Caco-2 (cell line): ENCODE measurements at regions not wholly inside any gene's neighbourhood (a gene's known extent, or its start where the extent isn't known, plus 50 kb on each side); places are given as distances from the start of the nearest gene placed in this dataset.

ENCODE experiments used
- BruUV-seq: library from RNA; stranded (reverse); fragments of 400-500 nt; replicated peaks from 2 replicates; lab custom pipeline; 2021; lab: Mats Ljungman, UMichigan
- CTCF ChIA-PET: fragments of 300-600 bp; sonication (Branson Sonifier 250); formaldehyde crosslinking; loops from one replicate; lab custom pipeline; 2022; ENCODE audit warnings: antibody characterized with exemption; lab: Charles Lee
- POLR2A ChIA-PET: fragments of 300-600 bp; sonication (Branson Sonifier 250); formaldehyde crosslinking; loops from one replicate; lab custom pipeline; 2022; ENCODE audit warnings: antibody characterized with exemption; lab: Charles Lee
- DNase-seq, 2 experiments: peaks; one replicate each; pipeline versions ENCODE4 v3.0.0 to v3.0.0-alpha.2; 2020 to 2022
- H3K27me3 ChIP-seq: replicated peaks from 2 replicates; pipeline ENCODE4 v1.6.0; 2011; ENCODE audit warnings: low read length; ENCODE audit not compliant: control insufficient read depth, insufficient read depth
- H3K36me3 ChIP-seq: 2 replicates; pipeline ENCODE4 v1.5.1; 2011; ENCODE audit warnings: low read length; ENCODE audit not compliant: control insufficient read depth, insufficient read depth
- H3K4me1 ChIP-seq: fragments of 250-450 bp; sonication (Bioruptor Pico); 2 replicates; pipeline ENCODE4 v1.5.1; 2020; ENCODE audit warnings: mild to moderate bottlenecking
- H3K4me3 ChIP-seq: 2 replicates; pipeline ENCODE4 v1.5.1; 2011; ENCODE audit warnings: low read depth, mild to moderate bottlenecking, control low read depth, low read length
- H3K9me3 ChIP-seq: fragments of 250-450 bp; sonication (Bioruptor Pico); 2 replicates; pipeline ENCODE4 v1.5.1; 2020; ENCODE audit warnings: mild to moderate bottlenecking, moderate library complexity
- H3K27ac Mint-ChIP-seq: one replicate; pipeline ENCODE4 v1.8.0; 2022; ENCODE audit warnings: mixed read lengths; ENCODE audit not compliant: unreplicated experiment
- H3K27me3 Mint-ChIP-seq: one replicate; pipeline ENCODE4 v1.8.0; 2022; ENCODE audit warnings: mixed read lengths; ENCODE audit not compliant: insufficient read depth, unreplicated experiment
- H3K36me3 Mint-ChIP-seq: one replicate; pipeline ENCODE4 v1.8.0; 2022; ENCODE audit warnings: mild to moderate bottlenecking, mixed read lengths; ENCODE audit not compliant: insufficient read depth, unreplicated experiment
- H3K4me1 Mint-ChIP-seq: one replicate; pipeline ENCODE4 v1.8.0; 2022; ENCODE audit warnings: low read depth, mixed read lengths; ENCODE audit not compliant: unreplicated experiment
- H3K4me3 Mint-ChIP-seq: one replicate; pipeline ENCODE4 v1.8.0; 2022; ENCODE audit warnings: mild to moderate bottlenecking, moderate library complexity, mixed read lengths; ENCODE audit not compliant: unreplicated experiment
- H3K9me3 Mint-ChIP-seq: one replicate; pipeline ENCODE4 v1.8.0; 2022; ENCODE audit warnings: mixed read lengths; ENCODE audit not compliant: unreplicated experiment
- intact Hi-C: fragments of 100-400 bp; cut with micrococcal nuclease; formaldehyde crosslinking; loops from one replicate; pipeline ENCODE4 v1.10.0; 2022; ENCODE audit not compliant: unreplicated experiment
- TF ChIP-seq, protein P1 (sequence below), 2 experiments: fragments of 200-600 bp in 1 of 2; IDR thresholded peaks; 1 replicate in 1 of 2; 2 replicates in 1 of 2; pipeline versions ENCODE4 v1.5.1 to v1.8.0; 2011 to 2022; ENCODE audit warnings: antibody characterized with exemption in 1 of 2, control low read depth in 1 of 2, inconsistent platforms in 1 of 2, low read depth in 1 of 2, low read length in 1 of 2, mild to moderate bottlenecking in 1 of 2, moderate library complexity in 1 of 2; ENCODE audit not compliant: insufficient read depth in 1 of 2, severe bottlenecking in 1 of 2, unreplicated experiment in 1 of 2

DNA sequence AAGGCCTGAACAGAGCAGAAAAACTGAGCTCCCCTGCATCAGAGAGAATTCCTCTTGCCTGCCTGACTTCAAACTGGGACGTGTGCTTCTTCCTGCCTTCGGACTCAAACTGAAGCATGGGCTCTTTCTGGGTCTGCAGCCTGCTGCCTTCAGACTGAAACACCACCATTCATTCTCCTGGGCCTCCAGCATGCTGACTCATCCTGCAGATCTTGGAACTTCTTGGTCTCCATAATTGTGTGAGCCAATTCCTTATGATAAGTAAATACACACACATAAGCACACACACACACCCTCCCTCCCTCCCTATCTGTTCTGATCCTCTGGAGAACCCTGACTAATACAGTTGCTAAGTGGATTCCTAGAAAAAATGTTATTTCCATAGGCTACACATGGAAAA is 874.3 kb upstream of the EEF2KMT start:
- intact Hi-C loops, result no loop called here
- Mint-ChIP-seq H3K4me1 (no peaks in the 10 kb centered on the region), H3K27ac (no peak overlapping the region), H3K9me3 (peaks cover 9% of the 10 kb centered on the region), H3K36me3 (no peaks in the 10 kb centered on the region), H3K4me3 (no peak overlapping the region), H3K27me3 (peaks cover 8% of the 10 kb centered on the region)
- H3K4me1 ChIP-seq, result no peaks in the 10 kb centered on the region
- ChIA-PET CTCF (no interaction called here), POLR2A (no interaction called here)
- no peaks in the 10 kb centered on the region for H3K27me3 ChIP-seq
- no peak for DNase-seq
- no peak overlapping the region for H3K4me3 ChIP-seq
- no TSS peak for BruUV-seq
- no peaks in the 10 kb centered on the region for H3K36me3 ChIP-seq
- TF ChIP-seq, protein P1, sequence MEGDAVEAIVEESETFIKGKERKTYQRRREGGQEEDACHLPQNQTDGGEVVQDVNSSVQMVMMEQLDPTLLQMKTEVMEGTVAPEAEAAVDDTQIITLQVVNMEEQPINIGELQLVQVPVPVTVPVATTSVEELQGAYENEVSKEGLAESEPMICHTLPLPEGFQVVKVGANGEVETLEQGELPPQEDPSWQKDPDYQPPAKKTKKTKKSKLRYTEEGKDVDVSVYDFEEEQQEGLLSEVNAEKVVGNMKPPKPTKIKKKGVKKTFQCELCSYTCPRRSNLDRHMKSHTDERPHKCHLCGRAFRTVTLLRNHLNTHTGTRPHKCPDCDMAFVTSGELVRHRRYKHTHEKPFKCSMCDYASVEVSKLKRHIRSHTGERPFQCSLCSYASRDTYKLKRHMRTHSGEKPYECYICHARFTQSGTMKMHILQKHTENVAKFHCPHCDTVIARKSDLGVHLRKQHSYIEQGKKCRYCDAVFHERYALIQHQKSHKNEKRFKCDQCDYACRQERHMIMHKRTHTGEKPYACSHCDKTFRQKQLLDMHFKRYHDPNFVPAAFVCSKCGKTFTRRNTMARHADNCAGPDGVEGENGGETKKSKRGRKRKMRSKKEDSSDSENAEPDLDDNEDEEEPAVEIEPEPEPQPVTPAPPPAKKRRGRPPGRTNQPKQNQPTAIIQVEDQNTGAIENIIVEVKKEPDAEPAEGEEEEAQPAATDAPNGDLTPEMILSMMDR (IDR thresholded peaks at IDR 0.05; ENCODE audit: insufficient read depth in 1 of 2, low read depth in 1 of 2, low read length in 1 of 2, severe bottlenecking in 1 of 2, unreplicated experiment in 1 of 2), result no peak
- H3K9me3 ChIP-seq, result no peaks in the 10 kb centered on the region

DNA sequence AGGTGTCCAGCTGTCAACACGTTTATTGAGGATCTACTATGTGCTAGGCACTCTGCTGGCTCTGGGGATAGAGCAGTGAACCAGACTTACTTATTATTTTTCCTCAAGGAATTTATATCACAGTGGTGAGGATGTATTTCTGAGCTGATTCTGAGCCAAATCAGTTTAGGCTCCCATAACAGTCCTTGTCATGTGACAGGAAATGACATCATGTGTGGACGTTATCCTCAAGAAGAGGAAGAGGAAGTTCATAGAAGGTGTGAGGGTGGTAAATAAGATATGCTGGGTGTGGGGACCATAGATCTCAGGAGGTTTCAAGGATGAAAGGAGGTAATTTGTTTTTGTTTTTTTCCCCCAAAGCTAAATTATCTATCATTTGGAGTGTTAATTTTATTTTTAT is 873.5 kb upstream of the EEF2KMT start:
- Histone ChIP-seq H3K36me3 (no peaks in the 10 kb centered on the region), H3K27me3 (no peaks in the 10 kb centered on the region), H3K4me3 (no peak overlapping the region), H3K9me3 (no peaks in the 10 kb centered on the region), H3K4me1 (no peaks in the 10 kb centered on the region)
- ChIA-PET POLR2A (no interaction called here), CTCF (no interaction called here)
- DNase-seq, result no peak
- Mint-ChIP-seq H3K9me3 (peaks cover 9% of the 10 kb centered on the region), H3K27me3 (peaks cover 8% of the 10 kb centered on the region), H3K4me3 (no peak overlapping the region), H3K4me1 (no peaks in the 10 kb centered on the region), H3K27ac (no peak overlapping the region), H3K36me3 (no peaks in the 10 kb centered on the region)
- BruUV-seq, result no TSS peak
- TF ChIP-seq, protein P1 (IDR thresholded peaks at IDR 0.05; ENCODE audit: insufficient read depth in 1 of 2, low read depth in 1 of 2, low read length in 1 of 2, severe bottlenecking in 1 of 2, unreplicated experiment in 1 of 2), result no peak
- intact Hi-C loops, result no loop called here

DNA sequence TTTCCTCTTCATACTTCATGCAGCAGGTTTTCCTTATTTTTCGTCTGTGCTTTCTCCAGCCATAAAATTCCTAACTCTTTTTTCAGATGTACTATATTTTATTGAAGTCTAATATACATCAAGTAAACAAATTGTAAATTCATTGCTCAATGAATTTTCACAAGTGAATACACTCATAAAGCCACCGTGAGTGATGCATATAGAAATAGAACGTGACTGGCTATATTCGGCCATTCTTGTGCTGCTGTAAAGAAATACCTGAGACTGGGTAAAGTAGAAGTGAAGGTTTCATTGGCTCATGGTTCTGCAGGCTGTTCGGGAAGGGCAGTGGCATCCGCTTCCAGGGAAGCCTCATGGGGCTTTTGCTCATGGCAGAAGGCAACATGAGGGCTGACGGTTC is 868.4 kb upstream of the EEF2KMT start:
- H3K27me3 Mint-ChIP-seq, result peaks cover 8% of the 10 kb centered on the region
- intact Hi-C loops, result no loop called here
- no TSS peak for BruUV-seq
- no peaks in the 10 kb centered on the region for H3K27me3 ChIP-seq
- no peak overlapping the region for H3K4me3 Mint-ChIP-seq
- no peaks in the 10 kb centered on the region for H3K9me3 ChIP-seq
- H3K9me3 Mint-ChIP-seq, result peaks cover 3% of the 10 kb centered on the region
- CTCF ChIA-PET, result no interaction called here
- DNase-seq, result no peak
- no peak overlapping the region for H3K27ac Mint-ChIP-seq
- POLR2A ChIA-PET, result no interaction called here
- H3K4me1 ChIP-seq, result no peaks in the 10 kb centered on the region
- H3K4me1 Mint-ChIP-seq, result no peaks in the 10 kb centered on the region
- TF ChIP-seq, protein P1 (IDR thresholded peaks at IDR 0.05; ENCODE audit: insufficient read depth in 1 of 2, low read depth in 1 of 2, low read length in 1 of 2, severe bottlenecking in 1 of 2, unreplicated experiment in 1 of 2), result no peak
- no peaks in the 10 kb centered on the region for H3K36me3 ChIP-seq
- no peaks in the 10 kb centered on the region for H3K36me3 Mint-ChIP-seq
- H3K4me3 ChIP-seq, result no peak overlapping the region
